Activated CD4-positive, alpha-beta T cell treated with anti-CD3 and anti-CD28 coated beads, Interleukin-2, Interleukin-6, amounts not matched to agents 100 ng/mL and 50 ng/mL, durations not matched to agents 16 hours and 8 hours (primary cell): ENCODE measurements at regions not wholly inside any gene's neighbourhood (a gene's known extent, or its start where the extent isn't known, plus 50 kb on each side); places are given as distances from the start of the nearest gene placed in this dataset.
"Not testable (repeated sequence)": the region's sequence is repeated elsewhere in the genome, so short reads cannot be mapped to it uniquely, and the experiment has no call there.

ENCODE experiments used
- DNase-seq: peaks from one replicate; pipeline ENCODE4 v3.0.0-alpha.2; 2020

GRCh38 chr6:56739836-56740815 lies 97.4 kb upstream of the DST start:
- no peak for DNase-seq

DNA sequence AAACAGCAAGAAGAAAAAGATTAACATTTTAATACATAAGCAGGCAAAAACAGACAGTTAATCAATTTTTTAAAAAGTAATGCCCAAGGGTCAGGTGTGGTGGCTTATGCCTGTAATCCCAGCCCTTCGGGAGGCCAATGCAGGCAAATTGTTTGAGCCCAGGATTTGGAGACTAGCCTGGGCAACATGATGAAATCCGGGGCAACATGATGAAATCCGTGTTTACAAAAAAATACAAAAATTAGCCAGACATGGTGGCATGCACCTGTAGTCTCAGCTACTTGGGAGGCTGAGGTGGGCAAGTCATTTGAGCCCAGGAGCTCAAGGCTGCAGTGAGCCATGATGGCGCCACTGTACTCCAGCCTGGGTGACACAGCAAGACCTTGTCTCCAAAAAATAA lies 94.1 kb upstream of the DST start:
- no peak for DNase-seq

GRCh38 chr6:56734335-56734734 lies 91.6 kb upstream of the DST start:
- DNase-seq = no peak

DNA sequence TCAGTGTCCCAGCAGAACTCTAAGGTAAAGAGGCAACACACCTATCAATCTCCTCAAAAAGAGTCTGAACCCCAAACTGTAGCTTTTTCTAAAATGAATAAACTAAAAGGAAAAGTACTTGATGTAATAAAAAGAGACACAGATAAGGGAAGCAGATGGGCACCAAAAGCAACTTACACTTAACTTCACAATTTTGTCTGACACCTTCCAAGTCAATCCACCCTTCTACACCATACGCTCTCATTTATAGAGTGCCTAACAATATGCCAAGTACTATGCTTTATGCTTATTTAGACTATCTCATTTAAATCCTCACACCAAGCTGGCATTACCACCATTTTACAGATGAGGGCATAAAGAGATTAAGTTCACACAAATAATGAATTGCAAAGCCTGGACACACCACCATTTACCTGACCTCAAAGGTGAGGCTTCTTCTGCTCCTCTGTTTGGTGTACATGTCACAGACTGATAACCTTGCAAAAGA lies 90.6 kb upstream of the DST start:
- no peak for DNase-seq

GRCh38 chr6:56732517-56732916 lies 89.8 kb upstream of the DST start:
- DNase-seq = no peak

GRCh38 chr6:56730663-56731529 lies 88.2 kb upstream of the DST start:
- DNase-seq = no peak

DNA sequence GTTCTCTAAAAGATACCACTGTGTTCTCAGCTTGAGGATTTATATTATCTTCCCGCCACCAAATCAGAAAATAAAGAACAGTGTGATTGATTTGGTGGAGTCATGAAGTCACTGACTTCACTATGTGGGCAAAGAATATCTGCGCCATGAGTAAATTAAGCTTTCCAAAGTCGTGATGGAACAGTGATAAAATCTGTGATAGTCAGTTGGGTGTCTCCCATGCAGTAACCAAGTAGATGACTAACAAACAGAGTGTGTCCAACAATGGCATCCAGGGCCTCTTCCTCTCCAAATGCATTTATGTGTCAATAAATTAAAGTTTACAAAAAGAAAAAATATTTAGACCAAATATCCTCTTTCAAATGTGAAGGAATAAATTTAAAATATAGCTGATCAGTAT lies 87.0 kb upstream of the DST start:
- no peak for DNase-seq

- DNase-seq = not testable (repeated sequence)
Measured at GRCh38 chr6:56729166-56729565, 86.5 kb upstream of the DST start.

DNA sequence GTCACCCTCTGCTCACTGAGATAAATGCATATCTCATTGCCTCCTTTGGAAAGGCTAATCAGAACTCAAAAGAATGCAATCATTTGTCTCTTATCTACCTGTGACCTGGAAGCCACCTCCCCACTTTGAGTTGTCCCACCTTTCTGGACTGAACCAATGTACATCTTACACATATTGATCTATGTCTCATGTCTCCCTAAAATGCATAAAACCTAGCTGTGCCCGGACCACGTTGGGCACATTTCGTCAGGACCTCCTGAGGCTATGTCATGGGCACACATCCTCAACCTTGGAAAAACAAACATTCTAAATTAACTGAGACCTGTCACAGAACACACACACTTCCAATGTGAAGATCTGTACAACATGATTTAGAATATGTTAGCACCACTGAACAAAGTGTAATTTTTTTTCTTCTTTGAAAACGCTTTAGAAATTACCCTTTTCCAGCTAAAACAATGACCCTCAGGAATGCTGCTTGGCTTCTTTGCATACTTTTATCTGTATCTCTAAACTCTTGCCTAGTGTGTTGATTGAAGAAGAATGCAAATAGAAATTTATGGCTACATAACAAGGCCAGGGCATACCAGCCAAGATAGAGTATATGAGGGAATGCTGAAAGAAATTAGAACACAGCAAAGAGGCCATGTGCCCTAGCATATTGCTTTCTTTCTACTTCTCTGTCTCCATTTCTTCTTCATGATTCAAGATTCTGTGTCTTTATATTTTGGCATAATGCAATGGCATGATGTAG lies 84.6 kb upstream of the DST start:
- DNase-seq = no peak

GRCh38 chr6:56725254-56725653 lies 82.6 kb upstream of the DST start:
- no peak for DNase-seq

DNA sequence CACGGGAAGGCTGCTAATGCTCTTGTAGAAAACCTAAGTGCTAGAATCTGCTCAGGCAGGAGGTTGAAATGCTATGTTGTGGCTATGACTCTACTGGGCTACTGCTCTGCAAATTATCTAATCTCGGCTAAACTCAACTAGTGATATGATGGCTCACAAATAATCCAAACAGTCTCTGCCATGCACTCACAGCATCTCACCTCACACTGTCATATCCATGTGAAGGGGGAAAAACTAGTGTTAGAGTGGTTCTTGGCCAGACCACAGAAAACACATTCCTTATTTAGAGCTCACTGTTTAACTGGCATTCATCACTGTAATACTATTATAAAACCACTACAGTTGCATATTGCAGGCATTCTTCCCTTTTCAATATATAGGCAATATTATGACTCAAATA lies 81.8 kb upstream of the DST start:
- no peak for DNase-seq

DNA sequence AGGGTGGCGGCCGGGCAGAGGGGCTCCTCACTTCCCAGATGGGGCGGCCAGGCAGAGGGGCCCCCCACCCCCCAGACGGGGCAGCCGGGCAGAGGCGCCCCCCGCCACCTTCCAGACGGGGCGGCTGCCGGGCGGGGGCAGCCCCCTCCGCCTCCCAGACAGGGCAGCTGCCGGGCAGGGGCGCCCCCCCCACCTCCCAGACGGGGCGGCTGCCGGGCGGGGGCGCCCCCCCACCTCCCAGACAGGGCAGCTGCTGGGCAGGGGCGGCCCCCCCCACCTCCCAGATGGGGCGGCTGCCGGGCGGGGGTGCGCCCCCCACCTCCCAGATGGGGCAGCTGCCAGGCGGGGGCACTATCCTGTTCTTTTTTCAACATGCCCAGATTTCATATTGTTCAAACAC lies 78.2 kb upstream of the DST start:
- no peak for DNase-seq

GRCh38 chr6:56720202-56720601 lies 77.5 kb upstream of the DST start:
- DNase-seq = not testable (repeated sequence)

GRCh38 chr6:56719315-56720058 lies 76.8 kb upstream of the DST start:
- not testable (repeated sequence) for DNase-seq

DNA sequence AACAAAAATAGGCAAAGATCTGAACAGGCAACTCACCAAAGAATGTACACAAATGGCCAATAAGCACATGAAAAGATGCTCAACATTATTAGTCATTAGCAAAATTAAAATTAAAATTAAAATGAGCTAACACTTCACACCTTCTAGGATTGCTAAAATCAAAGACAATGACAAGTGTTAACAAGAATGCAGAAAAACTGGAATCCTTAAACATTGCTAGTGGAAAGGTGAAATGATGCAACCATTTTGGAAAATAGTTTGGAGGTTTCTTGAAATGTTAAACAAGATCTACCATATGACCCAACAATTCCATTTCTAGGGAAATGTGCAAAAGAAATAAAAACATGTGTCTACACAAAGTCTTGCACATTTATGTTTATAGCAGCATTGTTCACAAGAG lies 75.5 kb upstream of the DST start:
- no peak for DNase-seq

DNA sequence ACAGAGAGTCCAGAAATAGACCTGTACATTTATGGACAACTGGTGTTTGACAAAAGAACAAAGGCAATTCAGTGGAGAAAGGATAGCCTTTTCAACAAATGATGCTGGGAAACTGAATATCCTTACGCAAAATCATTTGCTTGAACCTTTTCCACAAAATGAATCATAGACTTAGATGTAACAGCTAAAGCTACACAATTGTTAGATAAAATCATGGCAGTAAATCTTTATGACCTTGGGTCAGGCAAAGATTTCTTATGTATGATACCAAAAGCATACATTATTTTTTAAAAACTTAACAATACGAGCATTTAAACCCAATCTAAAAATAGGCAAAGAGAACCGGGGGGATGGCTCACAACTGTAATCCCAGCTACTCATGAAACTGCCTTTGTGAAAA lies 73.5 kb upstream of the DST start:
- DNase-seq = no peak

GRCh38 chr6:56715741-56716140 lies 73.1 kb upstream of the DST start:
- no peak for DNase-seq

- no peak for DNase-seq
Measured at GRCh38 chr6:56714982-56715456, 72.3 kb upstream of the DST start.

GRCh38 chr6:56714273-56714672 lies 71.6 kb upstream of the DST start:
- no peak for DNase-seq

- DNase-seq = no peak
Measured at GRCh38 chr6:56713254-56713672, 70.6 kb upstream of the DST start.

DNA sequence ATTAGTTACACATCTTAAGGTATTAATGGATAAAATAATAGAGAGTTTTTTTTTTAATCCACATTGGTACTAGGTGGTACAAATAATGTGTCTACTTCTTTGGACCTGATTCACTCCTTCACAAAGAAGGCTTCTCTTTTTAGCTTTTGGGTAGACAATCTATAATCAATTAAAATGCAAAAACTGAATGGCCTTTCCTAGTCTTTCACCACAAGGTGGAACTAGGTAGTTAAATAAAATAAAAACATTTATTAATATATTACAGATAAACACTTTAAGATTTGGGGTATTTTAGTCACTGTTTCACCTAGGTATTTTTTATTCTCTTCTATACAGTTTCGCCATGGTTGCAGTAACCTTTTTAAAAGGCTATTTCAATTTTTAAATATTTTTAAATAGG lies 68.3 kb upstream of the DST start:
- no peak for DNase-seq

DNA sequence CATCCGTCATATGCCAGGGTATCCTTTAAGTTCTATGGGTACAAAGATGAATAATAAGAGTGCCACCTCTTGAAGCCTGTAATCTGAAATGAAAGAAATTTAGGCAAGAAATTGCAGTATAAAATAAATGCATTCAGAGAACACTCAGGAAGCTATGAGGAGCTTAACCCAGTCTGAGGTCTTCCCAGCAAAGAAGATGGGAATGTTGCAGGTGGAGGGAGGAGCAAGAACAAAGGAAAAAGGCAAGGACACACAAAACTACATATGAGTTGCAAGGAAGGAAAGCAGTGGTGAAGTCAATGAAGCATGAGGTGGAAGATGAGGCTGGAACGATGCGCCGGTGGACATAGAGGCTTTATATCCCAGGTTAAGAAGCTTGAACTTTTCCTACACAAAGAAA lies 67.0 kb upstream of the DST start:
- no peak for DNase-seq
